ENCODE measurements at regions not wholly inside any gene's neighbourhood (a gene's known extent, or its start where the extent isn't known, plus 50 kb on each side); places are given as distances from the start of the nearest gene placed in this dataset.
"Not testable (repeated sequence)": the region's sequence is repeated elsewhere in the genome, so short reads cannot be mapped to it uniquely, and the experiment has no call there.

- no peak for DNase-seq
These were observed 1960.9 kb upstream of the DEFB115 start for GRCh38 chr20:29296256-29297230.

- no peak for DNase-seq
These were observed 1959.8 kb upstream of the DEFB115 start for GRCh38 chr20:29297411-29298270.

GRCh38 chr20:29298271-29298590 lies 1959.2 kb upstream of the DEFB115 start:
- DNase-seq = no peak

GRCh38 chr20:29298759-29299613 lies 1958.5 kb upstream of the DEFB115 start:
- DNase-seq = no peak

- no peak for DNase-seq
These were observed 1957.5 kb upstream of the DEFB115 start for GRCh38 chr20:29299811-29300578.

GRCh38 chr20:29300579-29301551 lies 1956.6 kb upstream of the DEFB115 start:
- no peak for DNase-seq

DNA sequence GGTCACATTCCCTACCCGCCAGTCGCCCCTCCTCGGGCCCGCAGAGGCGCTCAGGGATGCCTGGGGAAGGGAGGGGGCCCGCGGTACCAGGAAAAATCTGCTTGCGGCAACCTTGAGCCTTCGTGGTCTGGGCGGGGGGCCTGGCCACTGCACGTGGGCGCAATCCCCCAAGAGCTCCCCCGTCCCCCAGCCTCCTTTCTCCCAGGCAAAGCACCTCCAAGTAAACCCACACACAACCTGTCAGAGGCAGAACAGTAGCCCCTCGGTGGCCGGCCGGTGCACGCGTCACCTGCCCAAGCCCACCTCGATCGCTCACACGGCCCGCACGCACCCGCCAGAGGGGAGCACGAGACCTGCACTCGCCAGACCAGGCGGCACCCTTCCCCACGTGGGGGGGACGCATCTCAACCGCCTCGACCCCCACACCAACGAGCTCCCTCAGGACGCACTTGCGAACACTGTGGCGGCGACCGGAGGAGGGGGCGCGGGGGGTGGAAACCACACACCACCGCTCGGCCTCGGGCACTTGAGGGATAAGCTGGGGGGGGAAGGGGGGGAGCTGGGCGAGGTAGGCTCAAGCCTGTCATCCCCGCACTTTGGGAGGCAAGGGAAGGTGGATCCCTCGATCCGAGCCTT lies 1955.7 kb upstream of the DEFB115 start:
- DNase-seq = no peak

DNA sequence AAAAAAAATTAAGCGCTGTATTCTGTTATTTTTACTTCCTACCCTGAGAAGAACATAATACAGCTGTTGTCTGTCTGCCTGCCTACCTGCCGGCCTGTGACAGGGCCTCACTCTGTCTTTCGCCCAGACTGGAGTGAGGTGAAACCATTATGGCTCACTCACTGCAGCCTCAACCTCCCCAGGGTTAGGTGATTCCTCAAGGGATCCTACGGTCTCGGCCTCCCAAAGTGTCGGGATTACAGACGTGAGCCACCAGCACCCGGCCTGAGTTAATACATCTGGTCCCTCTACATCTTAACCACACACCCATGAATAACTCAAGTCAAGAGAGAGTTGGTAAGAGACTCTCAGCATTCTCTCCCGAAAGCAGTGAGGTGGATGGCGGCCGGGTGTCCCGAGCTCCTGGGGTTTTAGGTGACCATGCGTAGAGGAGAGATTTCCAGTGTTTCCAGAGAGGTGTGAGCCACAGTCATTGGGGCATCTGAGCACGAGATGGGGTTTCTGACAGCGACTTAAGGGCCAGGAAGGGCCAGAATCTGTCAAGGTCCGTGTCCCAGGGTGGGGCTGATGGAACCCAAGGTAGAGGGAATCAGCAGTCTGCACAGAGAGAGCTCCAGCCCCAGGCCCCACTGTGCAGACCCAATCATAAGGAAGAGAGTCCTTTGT lies 1954.4 kb upstream of the DEFB115 start:
- no peak for DNase-seq

DNA sequence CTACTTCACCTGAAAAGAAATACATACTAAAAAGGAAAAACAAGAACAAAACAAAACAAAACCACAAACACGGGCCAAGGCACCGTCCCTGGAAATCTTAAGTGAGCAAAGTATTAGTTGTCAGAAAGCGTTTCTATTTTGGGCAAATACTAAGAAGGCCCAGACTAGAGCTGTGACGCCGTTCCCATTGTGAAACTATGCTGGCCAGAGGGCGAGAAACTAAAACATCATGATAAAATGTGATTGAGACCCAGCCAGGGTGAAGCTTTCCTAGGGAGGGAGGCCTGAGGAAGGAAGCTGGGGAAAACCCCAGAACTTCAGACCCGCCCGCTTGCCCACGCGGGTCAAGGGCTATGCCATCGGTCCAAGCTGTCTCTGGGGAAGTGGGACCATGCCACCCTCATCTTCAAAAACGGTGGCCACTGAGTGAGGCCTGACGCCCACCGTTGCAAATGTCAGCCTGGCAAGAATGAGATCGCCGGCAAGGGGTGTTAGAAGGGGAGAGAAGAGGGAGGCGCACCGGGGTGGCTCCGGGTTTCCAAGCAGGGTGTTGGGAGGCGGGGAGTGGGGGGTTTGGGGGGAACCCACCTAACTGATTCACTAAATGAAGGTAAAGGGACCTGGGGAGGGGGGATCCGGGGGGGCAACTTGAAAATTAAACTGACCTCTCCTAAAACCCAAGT lies 1950.9 kb upstream of the DEFB115 start:
- no peak for DNase-seq

GRCh38 chr20:29307484-29307883 lies 1950.0 kb upstream of the DEFB115 start:
- not testable (repeated sequence) for DNase-seq

DNA sequence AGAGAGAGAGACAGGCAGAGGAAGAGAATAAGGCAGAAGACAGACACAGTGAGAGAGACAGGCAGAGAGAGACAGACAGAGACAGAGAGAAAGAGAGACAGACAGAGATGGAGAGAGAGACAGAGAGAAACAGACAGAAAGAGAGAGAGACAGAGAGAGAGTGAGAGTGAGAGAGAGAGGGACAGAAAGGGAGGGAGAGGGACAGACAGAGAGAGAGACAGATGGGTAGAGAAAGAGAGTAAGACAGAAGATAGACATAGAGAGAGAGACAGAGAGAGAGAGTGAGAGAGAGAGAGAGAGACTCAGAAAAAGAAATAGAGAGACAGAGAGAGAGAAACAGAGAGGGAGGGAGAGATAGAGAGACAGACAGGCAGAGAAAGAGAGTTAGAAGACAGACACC lies 1948.5 kb upstream of the DEFB115 start:
- not testable (repeated sequence) for DNase-seq

DNA sequence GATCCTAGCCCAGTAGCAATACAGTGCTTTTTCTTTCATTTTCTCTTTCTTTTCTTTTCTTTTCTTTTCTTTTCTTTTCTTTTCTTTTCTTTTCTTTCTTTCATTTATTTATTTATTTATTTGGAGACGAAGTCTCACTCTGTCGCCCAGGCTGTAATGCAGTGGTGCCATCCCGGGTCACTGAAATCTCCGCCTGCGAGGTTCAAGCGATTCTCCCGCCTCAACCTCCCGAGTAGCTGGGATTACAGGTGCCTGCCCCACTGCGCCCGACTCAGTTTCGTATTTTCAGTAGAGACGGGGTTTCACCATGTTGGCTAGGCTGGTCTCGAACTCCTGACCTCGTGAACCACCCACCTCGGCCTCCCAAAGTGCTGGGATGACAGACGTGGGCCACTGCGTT lies 1948.0 kb upstream of the DEFB115 start:
- not testable (repeated sequence) for DNase-seq

DNA sequence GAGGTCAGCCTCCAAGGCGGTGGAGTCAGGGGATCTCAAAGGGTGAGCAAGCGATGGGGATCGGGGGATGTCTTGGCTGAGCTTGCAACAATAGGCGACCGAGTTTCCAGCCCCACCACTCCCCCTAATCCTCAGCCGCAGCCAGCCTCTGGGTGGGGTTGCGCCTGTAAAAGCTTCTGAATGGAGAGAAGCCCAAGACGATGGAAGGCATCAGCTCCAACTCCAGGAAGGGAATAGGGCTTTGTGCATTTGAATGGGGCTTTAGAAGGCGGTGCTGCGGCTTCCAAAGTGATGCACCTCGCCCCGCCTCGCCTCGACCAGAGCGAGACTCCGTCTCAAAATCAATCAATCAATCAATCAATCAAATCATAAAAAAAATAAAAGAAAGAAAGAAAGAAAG lies 1946.4 kb upstream of the DEFB115 start:
- DNase-seq = not testable (repeated sequence)

DNA sequence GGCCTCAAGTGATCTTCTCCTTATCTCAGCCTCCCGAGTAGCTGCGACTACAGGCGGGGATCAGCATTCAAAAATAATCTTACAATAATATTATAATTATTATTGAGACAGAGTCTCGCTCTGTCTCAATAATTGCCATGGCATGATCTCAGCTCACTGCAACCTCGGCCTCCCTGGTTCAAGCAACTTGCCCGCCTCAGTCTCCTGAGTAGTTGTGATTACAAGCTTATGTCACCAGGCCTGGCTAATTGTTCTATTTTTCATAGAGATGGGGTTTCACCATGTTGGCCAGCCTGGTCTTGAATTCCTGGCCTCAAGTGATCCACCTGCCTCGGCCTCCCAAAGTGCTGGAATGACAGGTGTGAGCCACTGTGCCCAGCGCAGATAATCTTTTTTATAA lies 1944.8 kb upstream of the DEFB115 start:
- not testable (repeated sequence) for DNase-seq

DNA sequence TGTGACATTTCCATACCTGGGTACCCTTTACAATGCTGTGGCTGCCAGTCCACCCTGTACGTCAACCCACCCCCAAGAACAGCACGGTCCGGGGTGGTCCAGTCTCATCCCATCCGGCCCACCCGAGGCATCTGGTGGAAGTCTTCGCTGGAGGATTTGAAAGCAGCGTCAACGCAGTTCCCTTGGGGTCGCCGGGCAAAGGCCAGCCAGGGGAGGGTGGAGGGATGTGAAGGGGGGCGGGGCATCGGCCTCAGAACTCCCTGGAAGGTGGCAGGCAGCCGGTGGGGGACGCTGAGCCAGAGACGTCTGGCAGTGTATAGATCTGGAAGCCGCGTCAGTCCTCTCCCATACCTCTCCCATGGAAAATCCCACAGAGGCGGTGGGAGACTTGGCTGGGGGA lies 1944.0 kb upstream of the DEFB115 start:
- DNase-seq = no peak

DNA sequence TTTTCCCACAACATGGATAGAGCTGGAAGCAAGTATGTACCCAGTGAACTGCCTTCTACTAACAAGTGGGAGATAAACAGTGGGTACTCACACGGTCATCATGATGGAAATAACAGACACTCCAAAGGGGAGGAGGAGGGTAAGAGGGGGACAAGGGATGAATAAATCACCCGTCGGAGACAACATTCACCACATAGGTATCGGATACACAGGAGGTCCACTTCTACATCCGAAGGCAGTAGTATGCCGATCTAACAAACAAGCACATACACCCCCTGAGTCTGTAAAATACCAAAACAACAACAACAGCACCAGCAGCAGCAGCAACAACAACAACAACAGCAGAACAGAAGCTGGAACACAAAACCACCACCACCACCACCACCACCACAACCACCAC lies 1943.2 kb upstream of the DEFB115 start:
- DNase-seq = no peak

GRCh38 chr20:29318871-29319461 lies 1938.5 kb upstream of the DEFB115 start:
- DNase-seq = no peak

- DNase-seq = no peak
These were observed 1937.7 kb upstream of the DEFB115 start for GRCh38 chr20:29319725-29320124.

Measured in occipital lobe (tissue), 1 donor.